ENCODE measurements at regions not wholly inside any gene's neighbourhood (a gene's known extent, or its start where the extent isn't known, plus 50 kb on each side); places are given as distances from the start of the nearest gene placed in this dataset.

- no peak for TF ChIP-seq CTCF (IDR thresholded peaks at IDR 0.05)
- TF ChIP-seq POLR2A (IDR thresholded peaks at IDR 0.05) = no peak
Measured at GRCh38 chr7:142308918-142309317, 51.1 kb upstream of the PRSS58 start.
